Mesendoderm (in vitro differentiated cells): ENCODE measurements at regions not wholly inside any gene's neighbourhood (a gene's known extent, or its start where the extent isn't known, plus 50 kb on each side); places are given as distances from the start of the nearest gene placed in this dataset.

Experiments
- DNase-seq: peaks from one replicate; pipeline ENCODE4 v3.0.0; 2013
- H2AK5ac ChIP-seq: 2 replicates; pipeline ENCODE4 v1.6.1; 2013; ENCODE audit warnings: low read length, inconsistent platforms
- H2BK120ac ChIP-seq: 2 replicates; pipeline ENCODE4 v1.6.1; 2013; ENCODE audit warnings: low read depth, mild to moderate bottlenecking, low read length, moderate library complexity, mixed read lengths
- H2BK15ac ChIP-seq: replicated peaks from 2 replicates; pipeline ENCODE4 v1.6.1; 2013; ENCODE audit warnings: low read depth, mild to moderate bottlenecking, moderate library complexity
- H2BK5ac ChIP-seq: 2 replicates; pipeline ENCODE4 v1.6.1; 2013; ENCODE audit warnings: low read length, inconsistent platforms
- H3K18ac ChIP-seq: 2 replicates; pipeline ENCODE4 v1.6.1; 2013; ENCODE audit warnings: mild to moderate bottlenecking, low read length, mixed read lengths
- H3K23ac ChIP-seq: one replicate; pipeline ENCODE4 v1.6.1; 2013; ENCODE audit warnings: low read length
- H3K27ac ChIP-seq: 2 replicates; pipeline ENCODE4 v1.5.1; 2013; ENCODE audit warnings: low read depth, mild to moderate bottlenecking, inconsistent platforms, low read length, moderate library complexity
- H3K27me3 ChIP-seq: 2 replicates; pipeline ENCODE4 v1.6.1; 2013; ENCODE audit warnings: low read length, control low read depth, mild to moderate bottlenecking, inconsistent platforms; ENCODE audit not compliant: insufficient read depth, poor library complexity
- H3K36me3 ChIP-seq: 2 replicates; pipeline ENCODE4 v1.6.1; 2013; ENCODE audit warnings: low read length, inconsistent platforms; ENCODE audit not compliant: control insufficient read depth, insufficient read depth
- H3K4ac ChIP-seq: one replicate; pipeline ENCODE4 v1.6.1; 2013; ENCODE audit warnings: low read depth, mild to moderate bottlenecking, low read length, moderate library complexity
- H3K4me1 ChIP-seq: 2 replicates; pipeline ENCODE4 v1.6.1; 2013; ENCODE audit warnings: low read depth, low read length, inconsistent platforms; ENCODE audit not compliant: control insufficient read depth
- H3K4me2 ChIP-seq: 2 replicates; pipeline ENCODE4 v1.6.1; 2013; ENCODE audit warnings: low read length
- H3K4me3 ChIP-seq: 2 replicates; pipeline ENCODE4 v1.5.1; 2013; ENCODE audit warnings: mild to moderate bottlenecking, low read length
- H3K56ac ChIP-seq: one replicate; pipeline ENCODE4 v1.6.1; 2013; ENCODE audit warnings: low read length
- H3K79me1 ChIP-seq: 2 replicates; pipeline ENCODE4 v1.6.1; 2013; ENCODE audit warnings: low read length, inconsistent platforms
- H3K79me2 ChIP-seq: 2 replicates; pipeline ENCODE4 v1.6.1; 2013; ENCODE audit warnings: mild to moderate bottlenecking, low read length; ENCODE audit not compliant: control insufficient read depth, insufficient read depth
- H3K9ac ChIP-seq: 2 replicates; pipeline ENCODE4 v1.6.1; 2013; ENCODE audit warnings: low read length, inconsistent platforms
- H4K5ac ChIP-seq: one replicate; pipeline ENCODE4 v1.6.1; 2013; ENCODE audit warnings: low read length
- H4K8ac ChIP-seq: one replicate; pipeline ENCODE4 v1.6.1; 2013; ENCODE audit warnings: low read depth, mild to moderate bottlenecking, control low read depth, low read length, moderate library complexity
- WGBS: extraction: QIAGEN DNeasy Blood & Tissue Kit; methylation state at CpG from one replicate; pipeline ENCODE4 v1.1.7; 2013; ENCODE audit warnings: low lambda C conversion rate, missing lambda C conversion rate; ENCODE audit not compliant: insufficient coverage; ENCODE audit errors: extremely low coverage; 5-methylcytosine and 5-hydroxymethylcytosine counted together

DNA sequence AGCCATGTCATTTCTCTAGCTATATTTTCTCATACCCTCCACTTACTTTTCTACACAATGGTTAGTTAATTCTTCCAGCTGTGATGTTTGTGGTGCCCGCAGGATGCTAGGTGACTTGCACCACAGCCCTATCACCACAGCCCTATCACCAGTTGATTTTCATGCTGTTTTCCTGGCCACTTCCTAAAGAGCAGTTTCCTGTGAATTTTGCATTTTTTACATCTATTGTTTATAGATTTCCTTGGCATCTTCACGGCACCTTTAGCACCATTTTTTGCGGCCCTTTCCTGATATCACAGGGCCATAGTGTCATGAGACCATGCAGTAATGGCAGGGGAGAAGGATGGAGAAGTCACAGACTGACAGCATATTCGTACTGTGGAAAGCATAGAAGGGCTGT is 132.9 kb upstream of the PRICKLE2 start:
- no peak overlapping the region for H3K4ac ChIP-seq
- DNase-seq, result peak; percentile 50
- no peak overlapping the region for H2AK5ac ChIP-seq
- no peak overlapping the region for H4K5ac ChIP-seq
- H3K79me2 ChIP-seq, result no peaks in the 10 kb centered on the region
- peaks cover 10% of the 10 kb centered on the region for H3K4me1 ChIP-seq
- no peak overlapping the region for H3K18ac ChIP-seq
- no peaks in the 10 kb centered on the region for H3K79me1 ChIP-seq
- H3K27ac ChIP-seq, result no peak overlapping the region
- WGBS, result no CpG with 5 or more reads among the region's 4 CpGs
- H4K8ac ChIP-seq, result no peak overlapping the region
- no peak overlapping the region for H3K9ac ChIP-seq
- no peak overlapping the region for H2BK120ac ChIP-seq
- H3K56ac ChIP-seq, result no peak overlapping the region
- H3K4me3 ChIP-seq, result no peak overlapping the region
- H2BK5ac ChIP-seq, result no peak overlapping the region
- no peaks in the 10 kb centered on the region for H3K27me3 ChIP-seq
- no peak overlapping the region for H3K23ac ChIP-seq
- no peak overlapping the region for H2BK15ac ChIP-seq
- no peak overlapping the region for H3K4me2 ChIP-seq
- no peaks in the 10 kb centered on the region for H3K36me3 ChIP-seq

DNA sequence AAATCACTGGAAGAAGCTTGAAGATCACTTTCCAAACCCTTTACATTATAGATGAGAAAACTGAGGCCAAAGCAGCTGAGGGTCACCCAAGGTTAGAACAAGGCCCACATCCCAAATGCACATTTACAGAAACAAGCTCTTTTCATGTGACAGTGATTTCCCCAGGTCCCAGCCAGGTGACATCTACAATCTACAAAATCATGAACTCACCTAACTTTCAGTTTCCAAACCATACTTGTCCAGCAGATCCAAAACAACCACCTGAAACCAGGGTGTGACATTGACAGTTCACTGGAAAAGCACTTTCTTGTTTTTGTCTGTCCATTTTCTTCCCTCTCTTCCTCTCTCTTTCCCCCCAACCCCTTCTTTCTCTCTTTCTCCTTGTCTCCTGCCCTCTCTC is 132.2 kb upstream of the PRICKLE2 start:
- Histone ChIP-seq H3K4me1 (peaks cover 10% of the 10 kb centered on the region), H2BK15ac (peak overlapping the region; percentile 67), H4K5ac (peak overlapping the region; percentile 68), H3K9ac (no peak overlapping the region), H2BK120ac (peak overlapping the region; percentile 29), H3K27me3 (no peaks in the 10 kb centered on the region), H3K4me2 (no peak overlapping the region), H2AK5ac (no peak overlapping the region), H3K23ac (no peak overlapping the region), H3K79me2 (no peaks in the 10 kb centered on the region), H3K36me3 (no peaks in the 10 kb centered on the region), H3K27ac (no peak overlapping the region), H2BK5ac (peak overlapping the region; percentile 3), H3K79me1 (no peaks in the 10 kb centered on the region), H4K8ac (no peak overlapping the region), H3K4me3 (no peak overlapping the region), H3K56ac (peak overlapping the region; percentile 44), H3K18ac (peak overlapping the region; percentile 23), H3K4ac (no peak overlapping the region)
- no peak for DNase-seq

DNA sequence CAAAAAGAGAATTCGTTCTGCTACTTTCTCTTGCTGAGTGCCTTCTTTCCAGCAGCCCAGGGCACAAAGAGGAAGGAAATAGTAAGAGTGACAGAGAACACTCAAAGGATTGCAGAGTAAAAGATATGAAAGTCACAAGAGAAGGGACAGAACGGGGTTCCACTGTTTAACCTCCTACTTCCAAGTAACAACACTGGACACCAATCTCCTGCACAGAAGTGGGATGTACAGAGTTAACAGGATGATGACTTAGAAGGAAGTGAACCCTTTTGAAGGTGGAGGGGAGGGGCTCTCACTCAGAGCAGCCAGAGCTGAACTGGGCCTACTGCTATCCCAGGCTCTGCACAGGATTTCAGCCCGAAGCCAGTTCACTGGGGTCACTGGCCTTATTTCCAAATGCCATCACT is 130.1 kb upstream of the PRICKLE2 start:
- H3K27ac ChIP-seq, result no peak overlapping the region

DNA sequence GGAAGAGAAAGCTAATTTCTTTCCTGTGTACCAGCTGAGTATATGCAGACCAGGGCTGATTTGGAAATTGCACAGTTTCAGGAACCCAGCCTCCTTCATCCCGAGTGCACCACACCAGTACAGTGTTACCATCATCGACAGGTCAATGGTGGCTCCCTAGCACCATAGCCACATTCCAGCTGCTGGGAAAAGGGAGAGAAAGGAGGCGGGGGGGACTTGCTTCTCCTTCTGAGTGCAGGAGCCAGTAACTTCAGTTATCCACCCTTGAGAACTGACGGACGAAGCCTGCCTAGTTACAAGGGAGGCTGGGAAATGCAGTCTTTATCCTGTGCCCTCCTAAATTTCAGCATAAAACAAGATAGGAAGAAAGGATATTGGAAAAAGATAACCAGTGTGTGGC is 129.7 kb upstream of the PRICKLE2 start:
- H3K36me3 ChIP-seq, result no peaks in the 10 kb centered on the region
- no peak overlapping the region for H3K4me2 ChIP-seq
- H2AK5ac ChIP-seq, result no peak overlapping the region
- no peak overlapping the region for H2BK120ac ChIP-seq
- no peak overlapping the region for H3K56ac ChIP-seq
- no peak overlapping the region for H3K9ac ChIP-seq
- H3K27ac ChIP-seq, result no peak overlapping the region
- DNase-seq, result no peak
- H3K79me2 ChIP-seq, result no peaks in the 10 kb centered on the region
- no peaks in the 10 kb centered on the region for H3K79me1 ChIP-seq
- no peak overlapping the region for H3K4me3 ChIP-seq
- H3K4ac ChIP-seq, result no peak overlapping the region
- H3K18ac ChIP-seq, result peak overlapping the region; percentile 24
- H3K23ac ChIP-seq, result no peak overlapping the region
- no CpG with 5 or more reads among the region's 5 CpGs for WGBS
- peaks cover 10% of the 10 kb centered on the region for H3K4me1 ChIP-seq
- H4K5ac ChIP-seq, result no peak overlapping the region
- no peak overlapping the region for H4K8ac ChIP-seq
- H2BK5ac ChIP-seq, result no peak overlapping the region
- H3K27me3 ChIP-seq, result no peaks in the 10 kb centered on the region
- H2BK15ac ChIP-seq, result no peak overlapping the region

More for the DNA sequence above, 130.1 kb upstream of the PRICKLE2 start:
- no peak overlapping the region for H3K4me2 ChIP-seq
- no peak overlapping the region for H3K4ac ChIP-seq
- H3K18ac ChIP-seq, result no peak overlapping the region
- peaks cover 10% of the 10 kb centered on the region for H3K4me1 ChIP-seq
- no peak overlapping the region for H3K4me3 ChIP-seq
- no peaks in the 10 kb centered on the region for H3K79me1 ChIP-seq
- no peak for DNase-seq
- WGBS, result no CpG with 5 or more reads among the region's 3 CpGs
- H2BK120ac ChIP-seq, result no peak overlapping the region
- H3K79me2 ChIP-seq, result no peaks in the 10 kb centered on the region
- no peaks in the 10 kb centered on the region for H3K36me3 ChIP-seq
- no peak overlapping the region for H2BK15ac ChIP-seq
- H3K56ac ChIP-seq, result peak overlapping the region; percentile 11
- H3K23ac ChIP-seq, result no peak overlapping the region
- no peak overlapping the region for H2BK5ac ChIP-seq
- H4K8ac ChIP-seq, result no peak overlapping the region
- no peaks in the 10 kb centered on the region for H3K27me3 ChIP-seq
- H3K9ac ChIP-seq, result no peak overlapping the region
- no peak overlapping the region for H2AK5ac ChIP-seq
- H4K5ac ChIP-seq, result no peak overlapping the region

DNA sequence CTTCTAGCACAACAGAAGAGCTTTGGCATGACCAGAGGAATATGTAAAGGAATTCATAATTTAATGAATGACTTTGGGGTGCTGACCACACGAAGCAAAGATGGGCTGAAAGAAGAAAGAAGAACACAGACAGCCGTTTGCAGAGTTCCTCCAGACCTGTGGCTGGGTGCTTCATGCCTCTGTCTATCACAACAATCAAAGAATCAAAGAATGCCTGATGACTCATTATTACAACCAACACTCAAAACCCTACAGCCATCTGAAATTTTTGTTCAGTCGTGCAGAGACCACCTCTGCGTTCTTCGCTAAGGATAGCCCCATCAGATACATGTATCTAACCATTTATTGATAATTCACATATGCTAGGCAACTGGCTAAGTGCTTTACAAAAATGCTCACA is 129.0 kb upstream of the PRICKLE2 start:
- H2BK5ac ChIP-seq, result no peak overlapping the region
- no peaks in the 10 kb centered on the region for H3K79me1 ChIP-seq
- no peak overlapping the region for H3K27ac ChIP-seq
- H3K79me2 ChIP-seq, result no peaks in the 10 kb centered on the region
- H2BK15ac ChIP-seq, result peak overlapping the region; percentile 6
- H4K8ac ChIP-seq, result no peak overlapping the region
- no peak for DNase-seq
- no peak overlapping the region for H2AK5ac ChIP-seq
- no peak overlapping the region for H3K4ac ChIP-seq
- WGBS, result no CpG with 5 or more reads among the region's 5 CpGs
- H2BK120ac ChIP-seq, result no peak overlapping the region
- no peak overlapping the region for H3K9ac ChIP-seq
- H3K4me1 ChIP-seq, result peaks cover 10% of the 10 kb centered on the region
- no peak overlapping the region for H3K4me2 ChIP-seq
- H3K27me3 ChIP-seq, result no peaks in the 10 kb centered on the region
- H3K56ac ChIP-seq, result no peak overlapping the region
- H3K4me3 ChIP-seq, result no peak overlapping the region
- H4K5ac ChIP-seq, result no peak overlapping the region
- H3K36me3 ChIP-seq, result no peaks in the 10 kb centered on the region
- no peak overlapping the region for H3K18ac ChIP-seq
- no peak overlapping the region for H3K23ac ChIP-seq

DNA sequence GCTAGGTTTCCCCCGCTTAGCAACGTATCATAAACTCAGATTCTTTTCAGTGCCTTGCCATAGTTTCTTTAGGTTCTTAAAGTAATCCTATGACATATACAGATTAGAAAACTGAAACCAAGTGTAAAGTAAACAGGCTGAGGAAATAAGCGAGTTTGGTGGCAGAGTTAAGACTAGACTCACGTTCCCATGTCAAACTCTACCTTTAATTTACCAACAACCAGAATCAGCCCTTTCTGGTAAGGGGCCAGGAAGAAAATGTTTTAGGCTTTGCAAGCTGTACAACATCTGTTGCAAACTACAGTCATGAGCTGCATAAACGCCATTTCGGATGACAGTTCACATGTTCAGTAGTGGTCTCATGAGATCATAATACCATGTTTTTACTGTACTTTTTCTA is 128.0 kb upstream of the PRICKLE2 start:
- Histone ChIP-seq H3K4me1 (peaks cover 3% of the 10 kb centered on the region), H2AK5ac (no peak overlapping the region), H3K56ac (peak overlapping the region; percentile 7), H3K23ac (no peak overlapping the region), H4K8ac (no peak overlapping the region), H2BK15ac (no peak overlapping the region), H3K18ac (no peak overlapping the region), H3K4ac (no peak overlapping the region), H3K79me2 (no peaks in the 10 kb centered on the region), H3K9ac (no peak overlapping the region), H3K4me3 (no peak overlapping the region), H3K79me1 (no peaks in the 10 kb centered on the region), H3K27ac (no peak overlapping the region), H2BK5ac (no peak overlapping the region), H2BK120ac (no peak overlapping the region), H4K5ac (no peak overlapping the region), H3K27me3 (no peaks in the 10 kb centered on the region), H3K36me3 (no peaks in the 10 kb centered on the region), H3K4me2 (no peak overlapping the region)
- DNase-seq, result no peak
- no CpG with 5 or more reads among the region's 6 CpGs for WGBS
